HuH-7 (cell line): ENCODE measurements at regions not wholly inside any gene's neighbourhood (a gene's known extent, or its start where the extent isn't known, plus 50 kb on each side); places are given as distances from the start of the nearest gene placed in this dataset.

Source experiments
- DNase-seq: peaks from one replicate; pipeline ENCODE4 v3.0.0; 2011; ENCODE audit warnings: low spot score

GRCh38 chr2:145287736-145288135 is 767.8 kb upstream of the ZEB2 start:
- DNase-seq: no peak

GRCh38 chr2:145286716-145287275 is 766.9 kb upstream of the ZEB2 start:
- DNase-seq: no peak

GRCh38 chr2:145284551-145284950 is 764.6 kb upstream of the ZEB2 start:
- DNase-seq: no peak

- DNase-seq: no peak
Observed at GRCh38 chr2:145283131-145283530, 763.2 kb upstream of the ZEB2 start.

GRCh38 chr2:145277922-145278321 is 758.0 kb upstream of the ZEB2 start:
- no peak for DNase-seq

GRCh38 chr2:145273840-145274239 is 753.9 kb upstream of the ZEB2 start:
- DNase-seq: no peak

DNA sequence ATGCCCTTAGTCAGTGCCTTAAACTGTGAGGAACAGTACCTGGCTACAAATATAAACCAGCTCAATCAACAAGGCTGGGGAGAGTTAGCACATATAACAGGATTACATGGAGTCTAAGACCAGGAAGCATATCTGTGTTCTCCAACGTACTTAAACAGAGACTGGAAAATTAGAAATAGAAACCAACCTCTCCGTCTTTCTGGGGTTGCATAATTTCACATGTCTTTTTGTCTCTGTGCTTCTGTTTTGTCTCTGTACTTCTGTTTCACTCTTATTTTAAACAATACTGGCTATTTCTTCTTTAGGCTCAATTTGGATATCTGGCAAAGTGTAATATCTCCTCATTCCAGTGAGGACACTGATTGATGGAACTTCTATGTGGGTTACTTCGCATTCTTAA is 749.0 kb upstream of the ZEB2 start:
- no peak for DNase-seq

GRCh38 chr2:145267451-145267850 is 747.5 kb upstream of the ZEB2 start:
- DNase-seq: no peak

GRCh38 chr2:145265244-145265643 is 745.3 kb upstream of the ZEB2 start:
- no peak for DNase-seq

- no peak for DNase-seq
Observed at GRCh38 chr2:145260674-145261073, 740.8 kb upstream of the ZEB2 start.

GRCh38 chr2:145260081-145260480 is 740.2 kb upstream of the ZEB2 start:
- DNase-seq: no peak

GRCh38 chr2:145258903-145259579 is 739.1 kb upstream of the ZEB2 start:
- no peak for DNase-seq

DNA sequence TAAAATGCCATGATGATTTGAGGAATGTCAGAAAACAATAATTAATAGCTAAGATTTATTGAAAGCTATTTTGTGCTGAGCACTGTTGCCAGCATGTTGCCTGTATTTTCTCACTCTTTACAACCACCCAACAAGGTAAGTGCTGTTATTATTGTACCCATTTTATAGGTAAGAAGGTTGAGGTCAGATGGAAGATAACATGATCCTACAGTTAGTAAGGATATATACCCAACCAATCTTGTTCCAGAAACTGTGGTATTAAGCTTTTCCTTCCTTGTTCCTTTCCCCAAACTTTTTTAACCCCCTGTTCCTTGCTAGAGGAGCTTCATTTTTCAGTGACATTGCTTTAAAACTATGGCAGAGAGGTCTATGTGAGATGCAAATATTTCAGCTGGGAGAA is 738.0 kb upstream of the ZEB2 start:
- DNase-seq: no peak

DNA sequence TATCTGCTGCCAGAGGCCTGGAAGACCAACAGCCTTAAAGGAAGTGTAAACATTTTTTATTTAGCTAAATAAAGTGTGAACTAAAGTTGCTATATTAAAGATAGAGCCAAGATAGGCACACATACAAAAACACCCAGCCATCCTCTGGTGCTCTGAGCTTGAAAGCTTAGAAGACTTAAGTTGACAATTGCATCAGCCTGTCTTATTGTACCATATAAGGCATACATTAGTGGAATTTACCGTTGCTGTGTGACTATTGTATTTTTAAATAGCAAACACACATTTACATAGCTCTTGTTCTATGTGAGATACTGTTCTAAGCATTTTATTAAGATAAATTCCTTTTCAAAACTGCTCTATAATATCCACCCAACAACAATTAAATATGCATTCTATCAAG is 736.6 kb upstream of the ZEB2 start:
- no peak for DNase-seq

GRCh38 chr2:145254291-145254690 is 734.4 kb upstream of the ZEB2 start:
- DNase-seq: no peak

GRCh38 chr2:145253492-145253891 is 733.6 kb upstream of the ZEB2 start:
- DNase-seq: no peak

DNA sequence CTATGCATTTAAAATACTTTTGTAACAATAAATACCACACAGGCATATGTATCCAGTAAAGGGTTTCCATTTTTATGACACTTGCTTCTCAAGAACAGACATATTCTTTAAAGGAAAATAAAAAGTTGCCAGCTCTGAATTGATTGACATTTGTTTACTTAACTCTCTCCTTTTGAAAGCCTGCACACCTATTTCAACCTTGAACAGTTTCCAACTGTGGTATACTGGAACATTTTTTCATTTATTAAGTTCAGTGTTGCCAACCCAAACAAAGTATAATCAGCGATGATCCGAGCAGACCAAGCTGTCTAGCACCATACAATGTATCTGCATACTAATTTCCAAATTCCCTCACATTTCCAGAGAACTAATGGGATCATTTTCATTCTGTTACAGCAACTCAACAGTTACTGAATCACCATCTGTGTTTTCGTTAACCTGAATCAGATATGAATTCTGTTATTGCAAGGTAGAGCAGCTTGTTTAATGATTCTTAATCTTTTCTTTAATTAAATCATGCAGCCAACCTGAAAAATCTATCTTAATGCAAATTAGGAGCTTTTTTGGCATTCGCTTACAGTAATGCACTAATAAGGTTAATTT is 725.5 kb upstream of the ZEB2 start:
- no peak for DNase-seq

DNA sequence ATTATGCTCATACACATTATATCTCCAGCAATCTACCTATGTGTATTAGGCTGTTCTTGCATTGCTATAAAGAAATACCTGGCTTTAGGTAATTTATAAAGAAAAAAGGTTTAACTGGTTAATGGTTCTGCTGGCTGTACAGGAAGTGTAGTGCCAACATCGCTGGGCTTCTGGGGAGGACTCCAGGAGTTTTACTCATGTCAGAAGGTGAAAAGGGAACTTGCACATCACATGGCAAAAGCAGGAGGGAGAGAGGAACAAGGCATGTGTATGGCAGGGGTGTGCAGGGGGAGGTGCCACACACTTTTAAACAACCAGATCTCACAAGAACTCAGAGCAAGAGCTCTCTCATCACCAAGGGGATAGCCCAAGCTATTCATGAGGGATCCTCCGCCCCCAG is 715.4 kb upstream of the ZEB2 start:
- DNase-seq: no peak

GRCh38 chr2:145230546-145230945 is 710.6 kb upstream of the ZEB2 start:
- DNase-seq: no peak

GRCh38 chr2:145228506-145228905 is 708.6 kb upstream of the ZEB2 start:
- no peak for DNase-seq

DNA sequence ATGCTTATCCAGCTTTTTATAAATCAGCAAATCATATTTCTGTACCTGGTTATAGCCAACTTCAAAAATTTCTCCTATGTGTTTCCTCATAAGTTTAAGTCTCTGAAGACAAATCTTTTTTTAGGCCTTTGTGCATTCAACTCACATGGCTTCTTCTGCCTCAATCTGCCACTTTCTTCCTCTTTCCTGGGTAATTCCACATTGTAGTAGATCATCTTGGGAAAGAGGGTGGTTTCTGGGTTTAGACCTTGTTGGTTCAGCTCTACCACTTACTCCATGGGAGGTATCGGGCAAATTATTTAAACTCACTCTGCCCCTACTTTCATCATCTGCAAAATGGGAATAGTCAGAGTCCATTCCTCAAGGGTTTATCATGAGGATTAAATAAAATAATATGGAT is 707.0 kb upstream of the ZEB2 start:
- no peak for DNase-seq

GRCh38 chr2:145221516-145221915 is 701.6 kb upstream of the ZEB2 start:
- no peak for DNase-seq

GRCh38 chr2:145221032-145221431 is 701.1 kb upstream of the ZEB2 start:
- DNase-seq: no peak

DNA sequence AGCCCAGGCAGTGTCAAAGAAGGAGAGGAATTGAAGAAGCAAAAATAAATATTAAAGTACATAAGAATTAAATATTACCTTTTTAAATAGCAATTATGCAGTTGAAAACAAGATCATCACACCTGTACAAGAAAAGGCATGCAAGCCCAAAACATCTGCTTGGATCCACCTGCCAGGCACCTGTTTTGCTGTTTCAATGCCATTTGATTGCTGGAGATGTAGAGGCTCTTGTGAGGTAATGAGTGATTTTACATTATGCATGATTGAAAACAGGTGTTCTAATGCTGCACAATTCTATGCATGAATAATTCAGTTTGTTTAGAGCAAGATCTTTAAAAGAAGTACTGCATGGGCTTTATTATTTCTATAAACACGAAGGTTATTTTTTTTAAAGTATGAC is 700.6 kb upstream of the ZEB2 start:
- DNase-seq: no peak
